Suprapubic skin (tissue), 4 donors: ENCODE measurements at regions not wholly inside any gene's neighbourhood (a gene's known extent, or its start where the extent isn't known, plus 50 kb on each side); places are given as distances from the start of the nearest gene placed in this dataset.

Experiments used
- CTCF ChIP-seq, 2 donors: fragments of 200-600 bp in 1 of 2; fragments of 450-650 bp in 1 of 2; sonication (generic) in 1 of 2; IDR thresholded peaks; one replicate each; pipeline ENCODE4 v1.5.1; 2016 to 2019; ENCODE audit warnings: antibody characterized with exemption in 2 of 2, mild to moderate bottlenecking in 1 of 2, moderate library complexity in 1 of 2
- EP300 ChIP-seq: sonication (generic); formaldehyde crosslinking; IDR thresholded peaks from one replicate; pipeline ENCODE4 v1.6.1; 2017; ENCODE audit warnings: antibody characterized with exemption
- POLR2A ChIP-seq, 2 donors: fragments of 450-650 bp; IDR thresholded peaks; one replicate each; pipeline ENCODE4 v1.6.1; 2017; ENCODE audit warnings: antibody characterized with exemption in 2 of 2, mild to moderate bottlenecking in 2 of 2, moderate library complexity in 2 of 2
- POLR2AphosphoS5 ChIP-seq, 3 donors: sonication (generic); formaldehyde crosslinking; IDR thresholded peaks; one replicate each; pipeline ENCODE4 v1.6.1; 2017; ENCODE audit warnings: antibody characterized with exemption in 3 of 3

GRCh38 chr10:44300666-44301649, 83.9 kb downstream of the CXCL12 start:
- TF ChIP-seq CTCF (IDR thresholded peaks at IDR 0.05) = no peak
- no peak for TF ChIP-seq POLR2A (IDR thresholded peaks at IDR 0.05)
- no peak for TF ChIP-seq POLR2AphosphoS5 (IDR thresholded peaks at IDR 0.05)
- TF ChIP-seq EP300 = no peak
